Adipocyte (in vitro differentiated cells): ENCODE measurements at regions not wholly inside any gene's neighbourhood (a gene's known extent, or its start where the extent isn't known, plus 50 kb on each side); places are given as distances from the start of the nearest gene placed in this dataset.
"Not testable (repeated sequence)": the region's sequence is repeated elsewhere in the genome, so short reads cannot be mapped to it uniquely, and the experiment has no call there.

ENCODE experiments used
- DNase-seq: peaks from one replicate; pipeline ENCODE4 v3.0.0-alpha.2; 2015; ENCODE audit warnings: low read depth
- H3K27me3 ChIP-seq: replicated peaks from 2 replicates; pipeline ENCODE4 v1.7.0; 2013; ENCODE audit warnings: mild to moderate bottlenecking, low read length, moderate library complexity; ENCODE audit not compliant: control insufficient read depth, insufficient read depth
- H3K36me3 ChIP-seq: 2 replicates; pipeline ENCODE4 v1.7.0; 2013; ENCODE audit warnings: low read length, mild to moderate bottlenecking, moderate library complexity; ENCODE audit not compliant: control insufficient read depth, insufficient read depth, severe bottlenecking
- H3K4me1 ChIP-seq: 2 replicates; pipeline ENCODE4 v1.7.0; 2013; ENCODE audit warnings: mild to moderate bottlenecking, low read length, moderate library complexity; ENCODE audit not compliant: control insufficient read depth, insufficient read depth
- H3K4me3 ChIP-seq: 2 replicates; pipeline ENCODE4 v1.7.0; 2013; ENCODE audit warnings: mild to moderate bottlenecking, low read length, moderate library complexity
- H3K9ac ChIP-seq: 2 replicates; pipeline ENCODE4 v1.7.0; 2013; ENCODE audit warnings: mild to moderate bottlenecking, low read length, moderate library complexity
- H3K9me3 ChIP-seq: 2 replicates; pipeline ENCODE4 v1.7.0; 2013; ENCODE audit warnings: mild to moderate bottlenecking, low read length, moderate library complexity; ENCODE audit not compliant: control insufficient read depth

DNA sequence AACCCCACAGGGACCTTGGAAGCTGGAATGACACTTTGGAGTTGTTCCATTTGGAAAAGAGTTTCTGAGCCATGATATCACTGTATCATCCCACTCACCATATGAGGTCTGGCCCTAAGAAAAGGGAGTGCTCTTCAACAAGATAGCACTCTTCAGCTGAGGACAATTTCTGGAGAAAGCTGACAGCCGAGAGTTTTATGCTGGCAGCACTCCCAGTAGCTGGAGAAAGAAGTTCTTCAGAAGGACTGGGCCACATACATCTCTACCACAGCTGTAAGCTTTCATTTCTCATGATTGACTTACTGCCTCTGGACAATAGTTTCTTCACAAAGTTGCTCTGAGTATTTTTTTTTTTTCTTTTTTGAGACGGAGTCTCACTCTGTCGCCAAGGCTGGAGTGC, 914.4 kb upstream of the ADAMTS5 start:
- H3K9me3 ChIP-seq, H3K27me3 ChIP-seq, DNase-seq, H3K4me1 ChIP-seq, H3K36me3 ChIP-seq, H3K9ac ChIP-seq, H3K4me3 ChIP-seq: not testable (repeated sequence)

DNA sequence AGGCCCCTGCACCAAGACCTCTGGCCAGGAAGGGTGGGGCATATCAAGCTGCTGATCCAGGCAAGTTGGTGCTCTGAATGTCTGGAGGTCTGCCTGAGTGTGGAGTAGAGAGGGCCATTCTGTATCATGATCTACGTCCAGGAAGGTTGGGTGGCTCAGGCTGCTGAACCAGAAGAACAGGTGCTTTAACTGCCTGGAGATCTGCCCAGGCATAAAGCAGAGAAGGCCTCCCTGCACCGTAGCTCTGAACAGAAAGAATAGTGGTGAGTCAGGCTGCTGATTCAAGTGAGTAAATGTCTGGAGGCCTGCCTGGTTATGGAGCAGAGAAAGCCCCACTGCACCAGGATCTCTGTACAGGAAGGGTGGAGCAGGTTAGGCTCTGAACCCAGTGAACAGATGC, 905.5 kb upstream of the ADAMTS5 start:
- H3K4me1 ChIP-seq, H3K9me3 ChIP-seq, H3K36me3 ChIP-seq, H3K9ac ChIP-seq, H3K4me3 ChIP-seq, DNase-seq, H3K27me3 ChIP-seq: not testable (repeated sequence)

DNA sequence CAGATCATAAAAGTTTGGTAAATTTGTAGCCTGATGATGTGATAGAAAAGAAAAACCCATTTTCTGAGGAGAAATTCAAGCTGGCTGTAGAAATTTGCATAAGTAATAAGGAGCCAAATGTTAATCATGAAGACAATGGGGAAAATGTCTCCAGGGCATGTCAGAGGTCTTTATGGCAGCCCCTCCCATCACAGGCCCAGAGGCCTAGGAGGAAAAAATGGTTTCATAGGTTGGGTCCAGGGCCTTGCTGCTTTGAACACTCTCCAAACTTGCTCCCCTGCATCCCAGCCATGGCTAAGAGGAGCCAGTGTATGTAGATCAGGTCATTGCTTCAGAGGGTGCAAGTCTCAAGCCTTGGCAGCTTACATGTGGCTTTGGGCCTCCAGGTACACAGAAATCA, 903.9 kb upstream of the ADAMTS5 start:
- not testable (repeated sequence) for H3K36me3 ChIP-seq, DNase-seq, H3K27me3 ChIP-seq, H3K4me1 ChIP-seq, H3K9ac ChIP-seq, H3K4me3 ChIP-seq, H3K9me3 ChIP-seq

DNA sequence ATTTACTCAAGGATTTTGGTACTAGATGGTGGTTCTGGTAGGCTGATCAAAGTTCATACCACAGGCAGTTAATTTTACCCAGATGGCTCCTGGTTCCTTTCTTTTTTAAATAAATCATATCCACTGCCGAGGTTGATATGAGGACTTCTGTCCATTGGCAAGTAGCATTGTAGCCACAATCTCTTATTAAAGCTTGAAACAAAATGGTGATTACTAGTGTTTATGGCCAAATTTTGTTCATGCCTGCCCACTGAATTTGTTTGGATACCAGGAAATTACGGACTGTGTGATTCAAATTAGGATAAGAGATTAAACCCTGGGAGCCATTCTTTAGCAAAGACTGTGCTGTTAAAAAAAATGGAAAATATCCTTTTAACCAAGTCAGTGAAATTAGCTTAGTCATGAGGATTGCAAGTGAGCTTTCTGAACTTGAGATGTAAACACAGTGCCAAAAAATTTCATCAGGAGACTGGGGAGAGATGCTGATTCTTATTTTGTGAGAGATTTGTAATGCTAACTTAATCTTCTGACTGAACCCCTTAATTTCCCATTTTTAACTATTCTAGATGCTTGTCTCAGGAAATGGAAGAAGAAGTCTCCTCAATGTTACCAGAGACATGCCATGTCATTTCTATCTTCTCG, 893.5 kb upstream of the ADAMTS5 start:
- peak; percentile 71 for DNase-seq
- not testable (repeated sequence) for H3K4me1 ChIP-seq, H3K27me3 ChIP-seq, H3K36me3 ChIP-seq, H3K9me3 ChIP-seq
- H3K4me3 ChIP-seq: peak overlapping the region; percentile 52
- peak overlapping the region; percentile 42 for H3K9ac ChIP-seq

DNA sequence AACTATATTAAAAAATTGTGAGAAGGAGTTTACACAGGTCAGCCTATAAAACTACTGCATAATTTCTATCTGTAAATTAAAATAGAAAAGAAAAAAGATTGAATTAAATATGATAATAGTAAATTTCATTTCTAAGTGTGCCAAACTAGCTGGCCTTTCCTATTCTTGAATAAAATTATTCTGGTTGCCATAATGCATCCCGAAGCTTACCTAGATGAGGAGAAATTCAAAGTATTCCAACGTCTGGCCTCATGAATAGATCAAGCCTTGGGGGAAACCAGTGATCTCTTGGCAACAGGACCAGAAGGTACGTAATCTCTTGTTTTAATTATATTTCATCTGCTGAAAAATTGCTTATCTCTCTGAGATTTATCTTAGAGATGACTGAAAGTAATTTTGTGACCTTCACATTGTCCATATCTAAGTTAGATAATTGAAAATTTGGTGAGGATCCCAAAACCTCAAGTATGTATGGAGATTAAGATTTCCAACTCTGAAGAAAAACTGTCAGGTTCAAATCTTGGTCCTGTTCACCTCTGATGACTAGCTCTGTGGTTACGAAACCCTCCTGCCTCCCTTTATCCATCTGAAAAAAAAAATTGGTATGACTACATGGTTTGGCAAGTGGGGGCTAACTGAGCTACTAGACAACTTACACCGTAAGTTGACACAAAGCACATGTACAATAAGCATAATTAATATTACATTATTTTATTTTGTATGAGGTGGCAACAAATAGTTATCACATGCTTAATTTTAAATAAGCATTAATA, 891.4 kb upstream of the ADAMTS5 start:
- peak; percentile 32 for DNase-seq
- H3K4me1 ChIP-seq, H3K36me3 ChIP-seq, H3K9me3 ChIP-seq, H3K9ac ChIP-seq, H3K4me3 ChIP-seq, H3K27me3 ChIP-seq: not testable (repeated sequence)

DNA sequence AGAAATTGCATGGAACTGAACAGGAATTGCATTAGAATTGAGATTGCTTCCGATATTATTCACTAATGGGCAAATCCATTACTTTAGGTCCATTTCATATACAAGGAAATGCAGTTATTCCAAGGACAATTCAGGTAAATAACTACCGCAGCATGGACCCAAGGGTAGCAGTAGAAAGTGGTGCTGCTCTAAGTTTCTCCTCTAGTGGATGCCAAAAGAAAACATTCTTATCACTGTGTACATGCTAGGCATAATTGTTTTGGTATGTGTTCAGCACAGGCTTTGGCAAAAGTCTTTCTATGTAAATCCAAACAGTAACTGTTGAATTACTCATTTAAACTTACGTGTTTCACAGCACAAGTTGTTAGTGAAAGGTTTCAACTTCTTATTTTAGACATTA, 890.1 kb upstream of the ADAMTS5 start:
- not testable (repeated sequence) for H3K4me3 ChIP-seq, DNase-seq, H3K4me1 ChIP-seq, H3K9me3 ChIP-seq, H3K9ac ChIP-seq, H3K27me3 ChIP-seq, H3K36me3 ChIP-seq

DNA sequence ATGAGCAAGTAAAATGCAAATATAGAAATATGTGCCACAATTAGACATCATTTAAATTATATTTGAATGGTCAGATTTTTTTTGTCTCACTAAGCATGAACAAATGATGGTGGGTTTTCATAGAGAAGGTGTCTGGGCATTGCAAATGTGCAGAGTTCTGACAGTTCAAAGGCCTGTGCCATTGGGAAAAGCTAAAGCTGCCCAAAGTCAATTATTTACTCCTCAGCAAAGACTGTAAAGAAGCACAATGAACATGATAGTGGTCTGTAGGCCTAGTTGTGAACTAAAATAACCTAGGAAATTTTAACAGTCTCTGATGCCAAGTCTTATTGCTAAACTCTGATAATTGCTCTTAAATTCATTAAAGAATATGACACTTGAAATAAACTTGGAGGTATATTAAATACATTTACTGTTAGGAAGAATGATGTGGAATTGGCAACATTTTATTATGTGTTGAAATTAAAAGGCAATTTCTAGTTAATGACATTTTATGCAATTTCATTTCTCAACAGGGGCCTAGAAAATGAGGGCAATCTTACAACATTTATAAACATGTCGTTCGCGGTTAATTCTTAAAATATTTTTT, 874.3 kb upstream of the ADAMTS5 start:
- H3K4me3 ChIP-seq: no peak overlapping the region
- no peak for DNase-seq
- H3K36me3 ChIP-seq: no peaks in the 10 kb centered on the region
- no peaks in the 10 kb centered on the region for H3K9me3 ChIP-seq
- peaks cover 18% of the 10 kb centered on the region for H3K4me1 ChIP-seq
- H3K27me3 ChIP-seq: no peaks in the 10 kb centered on the region
- H3K9ac ChIP-seq: no peak overlapping the region

DNA sequence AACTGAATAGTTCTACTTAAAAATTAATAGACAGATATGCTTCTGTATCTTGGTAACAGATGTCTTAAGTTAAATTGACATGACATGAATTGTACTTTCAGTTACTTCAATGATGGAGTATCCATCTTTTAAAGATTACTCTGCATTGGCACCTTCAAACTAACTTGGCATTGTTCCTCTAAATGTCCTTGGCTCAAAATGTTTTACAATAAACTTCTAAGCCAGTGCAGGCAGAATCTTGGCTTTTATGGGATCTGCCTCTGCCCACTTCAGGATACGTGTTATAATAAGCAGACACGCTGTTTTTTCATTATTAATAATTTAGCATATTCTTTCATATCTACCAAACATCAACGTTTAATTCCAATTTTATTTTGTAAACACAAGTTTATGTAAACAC, 873.4 kb upstream of the ADAMTS5 start:
- H3K9me3 ChIP-seq: peaks cover 5% of the 10 kb centered on the region
- no peak for DNase-seq

DNA sequence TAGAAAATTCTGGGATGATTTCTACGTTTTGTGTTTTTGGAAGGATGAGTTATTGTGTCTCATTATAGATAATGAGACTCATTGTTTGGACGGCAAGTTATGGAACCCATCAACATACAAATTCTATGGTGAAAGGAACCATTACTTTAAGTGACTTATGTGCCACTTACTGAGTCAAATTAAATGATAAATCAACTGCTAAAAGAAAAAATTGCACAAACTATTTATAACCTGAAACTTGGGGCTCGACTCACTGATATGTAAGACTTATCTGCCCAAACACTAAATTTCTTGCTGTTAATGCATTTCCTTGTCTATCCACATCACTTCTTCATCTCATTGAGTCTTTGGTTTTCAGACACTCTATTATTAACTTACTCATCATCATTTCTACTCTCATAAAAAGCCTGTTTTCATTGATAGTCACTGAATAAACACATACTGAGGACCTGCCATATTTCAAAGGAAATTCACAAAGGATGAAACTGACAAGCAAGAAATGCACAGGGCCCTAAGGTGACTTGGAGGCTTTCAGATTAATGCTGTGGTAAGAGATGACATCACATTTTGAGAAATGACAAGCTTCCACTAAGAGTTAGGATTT, 872.7 kb upstream of the ADAMTS5 start:
- H3K4me3 ChIP-seq: no peak overlapping the region
- no peak for DNase-seq
- H3K9me3 ChIP-seq: peaks cover 8% of the 10 kb centered on the region
- H3K4me1 ChIP-seq: peaks cover 18% of the 10 kb centered on the region
- H3K9ac ChIP-seq: no peak overlapping the region
- no peaks in the 10 kb centered on the region for H3K36me3 ChIP-seq
- H3K27me3 ChIP-seq: no peaks in the 10 kb centered on the region

More for the DNA sequence above, 873.4 kb upstream of the ADAMTS5 start:
- Histone ChIP-seq H3K36me3 (no peaks in the 10 kb centered on the region), H3K27me3 (no peaks in the 10 kb centered on the region), H3K4me1 (peaks cover 18% of the 10 kb centered on the region), H3K9ac (no peak overlapping the region), H3K4me3 (no peak overlapping the region)

DNA sequence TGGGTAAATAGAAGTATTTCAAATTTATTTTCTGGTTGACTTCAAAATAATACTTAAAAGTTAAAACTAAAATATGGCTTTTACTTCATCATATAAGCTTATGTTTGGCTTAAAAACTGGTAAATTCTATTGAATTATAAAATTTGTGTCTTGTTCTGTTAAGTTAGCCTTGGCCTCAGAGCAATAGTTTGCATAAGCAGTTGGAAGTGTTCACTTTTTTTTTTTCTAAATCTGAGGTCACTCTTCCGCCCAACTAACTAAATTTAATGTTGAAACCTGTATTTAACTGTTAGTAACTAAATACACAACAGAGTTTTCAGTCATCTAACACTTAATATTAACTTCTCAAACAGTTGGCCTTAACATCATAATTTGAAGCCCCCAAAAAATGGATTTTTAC, 871.7 kb upstream of the ADAMTS5 start:
- DNase-seq: no peak
- Histone ChIP-seq H3K9ac (no peak overlapping the region), H3K36me3 (no peaks in the 10 kb centered on the region), H3K9me3 (peaks cover 8% of the 10 kb centered on the region), H3K27me3 (no peaks in the 10 kb centered on the region), H3K4me1 (peaks cover 18% of the 10 kb centered on the region), H3K4me3 (no peak overlapping the region)

DNA sequence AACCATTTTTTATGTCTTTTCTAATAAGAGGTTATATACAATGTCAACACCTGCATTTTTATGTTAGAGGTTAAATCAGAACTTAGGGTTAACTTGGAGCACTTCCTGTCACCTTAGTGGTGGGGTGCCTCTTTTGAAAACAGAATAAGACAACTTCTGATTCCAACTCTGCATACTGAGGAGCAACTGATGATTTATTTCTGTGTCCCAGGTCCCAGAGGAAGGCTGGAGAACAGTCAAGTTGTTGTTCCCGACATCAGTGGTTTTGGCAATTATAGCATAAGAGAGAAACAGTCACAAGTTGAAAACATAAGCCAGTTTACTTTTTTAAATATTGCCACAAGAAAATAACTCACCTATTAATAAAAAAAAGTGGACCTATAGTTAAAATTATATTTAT, 871.0 kb upstream of the ADAMTS5 start:
- H3K36me3 ChIP-seq: no peaks in the 10 kb centered on the region
- no peaks in the 10 kb centered on the region for H3K27me3 ChIP-seq
- DNase-seq: no peak
- H3K9ac ChIP-seq: no peak overlapping the region
- peaks cover 8% of the 10 kb centered on the region for H3K9me3 ChIP-seq
- H3K4me3 ChIP-seq: peak overlapping the region; percentile 37
- peaks cover 18% of the 10 kb centered on the region for H3K4me1 ChIP-seq
